Activated CD4-positive, alpha-beta T cell treated with anti-CD3 and anti-CD28 coated beads for 24 hours (primary cell): ENCODE measurements at regions not wholly inside any gene's neighbourhood (a gene's known extent, or its start where the extent isn't known, plus 50 kb on each side); places are given as distances from the start of the nearest gene placed in this dataset.
"Not testable (repeated sequence)": the region's sequence is repeated elsewhere in the genome, so short reads cannot be mapped to it uniquely, and the experiment has no call there.

Experiments
- DNase-seq, 2 donors: peaks; one replicate each; pipeline ENCODE4 v3.0.0-alpha.2; 2020; ENCODE audit warnings: low read depth in 2 of 2

- no peak for DNase-seq
Measured at GRCh38 chr5:106699198-106699597, 971.5 kb downstream of the EFNA5 start.

GRCh38 chr5:106698169-106698568 lies 972.6 kb downstream of the EFNA5 start:
- no peak for DNase-seq

GRCh38 chr5:106691701-106692100 lies 979.0 kb downstream of the EFNA5 start:
- DNase-seq: no peak

- DNase-seq: no peak
Measured at GRCh38 chr5:106690585-106690984, 980.2 kb downstream of the EFNA5 start.

GRCh38 chr5:106680330-106680729 lies 990.4 kb downstream of the EFNA5 start:
- DNase-seq: no peak

GRCh38 chr5:106677057-106677456 lies 993.7 kb downstream of the EFNA5 start:
- DNase-seq: no peak

GRCh38 chr5:106675687-106676086 lies 995.0 kb downstream of the EFNA5 start:
- no peak for DNase-seq

GRCh38 chr5:106673941-106674340 lies 996.8 kb downstream of the EFNA5 start:
- no peak for DNase-seq

- no peak for DNase-seq
Measured at GRCh38 chr5:106661866-106662265, 1008.9 kb downstream of the EFNA5 start.

GRCh38 chr5:106660681-106661080 lies 1010.1 kb downstream of the EFNA5 start:
- no peak for DNase-seq

GRCh38 chr5:106658150-106658549 lies 1012.6 kb downstream of the EFNA5 start:
- no peak for DNase-seq

- DNase-seq: no peak
Measured at GRCh38 chr5:106656821-106657220, 1013.9 kb downstream of the EFNA5 start.

- DNase-seq: no peak
Measured at GRCh38 chr5:106649031-106649430, 1021.7 kb downstream of the EFNA5 start.

GRCh38 chr5:106648401-106648800 lies 1022.3 kb downstream of the EFNA5 start:
- DNase-seq: no peak

GRCh38 chr5:106646106-106646505 lies 1024.6 kb downstream of the EFNA5 start:
- DNase-seq: no peak

GRCh38 chr5:106640511-106640910 lies 1030.2 kb downstream of the EFNA5 start:
- DNase-seq: no peak

GRCh38 chr5:106639488-106639887 lies 1031.2 kb downstream of the EFNA5 start:
- no peak for DNase-seq

- no peak for DNase-seq
Measured at GRCh38 chr5:106637275-106637674, 1033.5 kb downstream of the EFNA5 start.

- no peak for DNase-seq
Measured at GRCh38 chr5:106634375-106634774, 1036.4 kb downstream of the EFNA5 start.

GRCh38 chr5:106633825-106634224 lies 1036.9 kb downstream of the EFNA5 start:
- DNase-seq: no peak

GRCh38 chr5:106628456-106628855 lies 1042.3 kb downstream of the EFNA5 start:
- DNase-seq: not testable (repeated sequence)

- no peak for DNase-seq
Measured at GRCh38 chr5:106610041-106610440, 1060.7 kb downstream of the EFNA5 start.

- no peak for DNase-seq
Measured at GRCh38 chr5:106601620-106602019, 1069.1 kb downstream of the EFNA5 start.

GRCh38 chr5:106600803-106601202 lies 1069.9 kb downstream of the EFNA5 start:
- DNase-seq: no peak

- no peak for DNase-seq
Measured at GRCh38 chr5:106595864-106596263, 1074.9 kb downstream of the EFNA5 start.
